ENCODE measurements at regions not wholly inside any gene's neighbourhood (a gene's known extent, or its start where the extent isn't known, plus 50 kb on each side); places are given as distances from the start of the nearest gene placed in this dataset.

DNA sequence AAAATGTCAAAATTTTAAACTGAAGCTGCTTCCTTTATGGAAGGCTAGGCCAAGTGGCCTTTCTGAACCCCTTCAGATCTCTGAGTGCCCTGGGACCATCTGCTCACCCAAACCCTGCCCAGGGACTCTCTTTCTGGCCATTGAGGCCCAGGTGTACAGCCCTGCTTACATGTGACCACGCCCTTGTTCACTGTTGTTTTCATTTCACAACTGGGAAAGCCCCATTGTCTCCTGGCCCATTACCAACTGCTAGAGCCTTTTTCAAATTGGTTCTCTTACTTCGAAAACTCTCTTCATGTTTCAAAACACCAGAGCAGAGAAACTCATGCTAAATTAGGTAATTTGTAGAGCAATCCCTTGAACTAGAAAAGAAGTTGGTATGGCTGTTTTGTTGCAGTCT lies 219.5 kb upstream of the TANK start:
- TF ChIP-seq EP300 (IDR thresholded peaks at IDR 0.05; ENCODE audit: borderline replicate concordance) (no peak), YY1 (IDR thresholded peaks at IDR 0.05; ENCODE audit: low read depth) (no peak)

All from Ishikawa (cell line).